Adipocyte (in vitro differentiated cells): ENCODE measurements at regions not wholly inside any gene's neighbourhood (a gene's known extent, or its start where the extent isn't known, plus 50 kb on each side); places are given as distances from the start of the nearest gene placed in this dataset.
A peak's percentile ranks its signal among the peaks of the same experiment; 100 is the strongest.

ENCODE experiments used
- DNase-seq: peaks from one replicate; pipeline ENCODE4 v3.0.0-alpha.2; 2015; ENCODE audit warnings: low read depth
- H3K27me3 ChIP-seq: replicated peaks from 2 replicates; pipeline ENCODE4 v1.7.0; 2013; ENCODE audit warnings: mild to moderate bottlenecking, low read length, moderate library complexity; ENCODE audit not compliant: control insufficient read depth, insufficient read depth
- H3K36me3 ChIP-seq: 2 replicates; pipeline ENCODE4 v1.7.0; 2013; ENCODE audit warnings: low read length, mild to moderate bottlenecking, moderate library complexity; ENCODE audit not compliant: control insufficient read depth, insufficient read depth, severe bottlenecking
- H3K4me1 ChIP-seq: 2 replicates; pipeline ENCODE4 v1.7.0; 2013; ENCODE audit warnings: mild to moderate bottlenecking, low read length, moderate library complexity; ENCODE audit not compliant: control insufficient read depth, insufficient read depth
- H3K4me3 ChIP-seq: 2 replicates; pipeline ENCODE4 v1.7.0; 2013; ENCODE audit warnings: mild to moderate bottlenecking, low read length, moderate library complexity
- H3K9ac ChIP-seq: 2 replicates; pipeline ENCODE4 v1.7.0; 2013; ENCODE audit warnings: mild to moderate bottlenecking, low read length, moderate library complexity
- H3K9me3 ChIP-seq: 2 replicates; pipeline ENCODE4 v1.7.0; 2013; ENCODE audit warnings: mild to moderate bottlenecking, low read length, moderate library complexity; ENCODE audit not compliant: control insufficient read depth

DNA sequence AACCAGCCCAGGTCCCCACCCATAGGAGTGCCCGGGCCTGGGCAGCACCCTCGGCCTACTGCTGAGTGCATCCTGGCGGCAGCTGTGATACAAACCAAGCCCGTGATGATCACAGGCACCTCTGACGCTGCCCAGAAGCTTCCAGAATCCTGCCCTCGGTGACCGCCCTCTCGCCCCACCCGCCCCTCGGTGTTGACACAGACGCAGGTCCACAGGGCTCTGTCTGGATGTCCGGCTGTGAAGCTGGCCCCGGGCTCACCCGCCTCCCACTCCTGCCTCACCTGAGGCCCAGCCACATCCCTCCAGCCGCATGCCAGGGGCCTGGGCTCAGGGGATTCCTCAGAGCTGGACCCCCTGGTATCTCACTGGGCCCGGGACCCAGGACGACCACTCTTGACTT is 191.0 kb downstream of the BRD1 start:
- peaks cover 27% of the 10 kb centered on the region for H3K27me3 ChIP-seq
- no peaks in the 10 kb centered on the region for H3K36me3 ChIP-seq
- H3K9ac ChIP-seq: no peak overlapping the region
- no peak for DNase-seq
- H3K9me3 ChIP-seq: no peaks in the 10 kb centered on the region
- no peaks in the 10 kb centered on the region for H3K4me1 ChIP-seq
- H3K4me3 ChIP-seq: no peak overlapping the region

DNA sequence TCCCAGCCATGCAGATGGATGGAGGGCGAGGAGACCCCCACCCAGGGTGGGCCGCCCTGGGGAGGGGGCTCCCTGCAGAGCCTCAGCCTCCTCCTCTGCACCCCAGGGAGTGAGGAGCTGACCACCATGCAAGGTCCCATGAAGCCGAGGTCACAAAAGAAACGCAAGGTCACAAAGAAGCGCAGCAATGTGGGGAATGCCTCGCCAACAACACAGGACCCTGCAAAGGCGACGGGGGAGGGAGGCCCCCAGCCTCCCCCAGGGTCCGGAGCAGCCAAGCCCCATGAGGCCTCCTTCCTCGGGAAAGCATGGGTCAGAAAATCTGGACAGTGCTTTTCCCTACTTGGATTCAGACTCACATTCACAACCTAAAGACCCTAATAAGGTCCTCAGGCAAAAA is 191.5 kb downstream of the BRD1 start:
- Histone ChIP-seq H3K4me3 (no peak overlapping the region), H3K9ac (no peak overlapping the region), H3K9me3 (no peaks in the 10 kb centered on the region), H3K36me3 (no peaks in the 10 kb centered on the region), H3K27me3 (peaks cover 31% of the 10 kb centered on the region), H3K4me1 (no peaks in the 10 kb centered on the region)
- DNase-seq: no peak

DNA sequence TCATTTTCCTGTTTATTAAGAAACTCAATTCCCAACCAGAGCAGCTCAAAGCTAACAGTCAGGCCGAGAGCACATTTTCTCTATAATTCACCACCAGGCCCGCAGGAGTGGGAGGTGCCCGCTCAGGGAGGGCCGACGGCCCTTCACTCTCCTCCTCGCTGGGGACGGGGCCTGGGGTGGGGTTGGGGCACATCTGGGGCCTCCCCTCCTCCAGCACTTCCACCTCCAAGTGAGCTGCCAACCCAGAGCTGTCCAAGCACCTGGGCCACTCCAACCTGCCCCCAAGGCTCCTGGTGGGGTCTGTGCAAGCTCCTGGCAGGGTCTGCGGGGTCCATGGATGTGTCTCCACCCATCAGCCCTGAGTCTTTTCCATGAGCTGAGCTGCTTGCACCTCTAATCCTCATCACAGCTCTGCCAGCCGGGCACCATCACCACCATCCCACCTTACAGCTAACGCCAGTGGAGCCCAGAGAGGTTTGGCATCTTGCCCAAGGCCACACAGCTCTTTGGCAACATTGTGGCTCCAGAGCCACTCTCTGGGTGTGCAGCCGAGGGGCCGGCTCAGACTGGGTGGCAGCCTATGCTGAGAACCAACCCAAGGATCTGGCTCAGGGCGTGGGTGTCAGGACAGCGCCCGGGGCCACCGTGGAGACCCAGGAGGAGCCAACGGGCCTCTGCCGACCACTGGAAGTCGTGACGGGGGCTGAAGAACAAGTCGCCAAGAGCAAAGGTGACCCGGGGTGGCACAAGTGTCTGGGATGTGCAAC is 193.5 kb downstream of the BRD1 start:
- Histone ChIP-seq H3K36me3 (no peaks in the 10 kb centered on the region), H3K9ac (no peak overlapping the region), H3K4me3 (no peak overlapping the region), H3K4me1 (no peaks in the 10 kb centered on the region), H3K27me3 (peaks cover 40% of the 10 kb centered on the region), H3K9me3 (no peaks in the 10 kb centered on the region)
- no peak for DNase-seq

DNA sequence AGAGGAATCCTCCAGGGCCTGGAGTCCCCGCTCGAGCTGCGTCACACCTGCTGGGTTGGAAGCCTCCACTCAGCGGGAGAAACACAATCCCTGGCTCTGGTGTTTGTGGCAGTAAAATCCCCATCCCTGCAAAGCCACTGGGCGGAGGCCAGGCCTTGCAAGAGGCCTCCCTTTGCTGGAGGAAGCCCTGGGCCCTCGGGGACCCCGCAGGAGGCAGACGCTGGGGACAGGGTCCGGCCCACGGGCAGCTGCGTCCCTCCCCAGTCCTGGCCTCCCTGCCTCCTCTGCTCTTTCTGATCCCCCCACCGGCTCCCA is 194.7 kb downstream of the BRD1 start:
- H3K9ac ChIP-seq: no peak overlapping the region
- no peak overlapping the region for H3K4me3 ChIP-seq
- no peaks in the 10 kb centered on the region for H3K9me3 ChIP-seq
- no peak for DNase-seq
- no peaks in the 10 kb centered on the region for H3K4me1 ChIP-seq
- H3K36me3 ChIP-seq: no peaks in the 10 kb centered on the region
- H3K27me3 ChIP-seq: peaks cover 40% of the 10 kb centered on the region

DNA sequence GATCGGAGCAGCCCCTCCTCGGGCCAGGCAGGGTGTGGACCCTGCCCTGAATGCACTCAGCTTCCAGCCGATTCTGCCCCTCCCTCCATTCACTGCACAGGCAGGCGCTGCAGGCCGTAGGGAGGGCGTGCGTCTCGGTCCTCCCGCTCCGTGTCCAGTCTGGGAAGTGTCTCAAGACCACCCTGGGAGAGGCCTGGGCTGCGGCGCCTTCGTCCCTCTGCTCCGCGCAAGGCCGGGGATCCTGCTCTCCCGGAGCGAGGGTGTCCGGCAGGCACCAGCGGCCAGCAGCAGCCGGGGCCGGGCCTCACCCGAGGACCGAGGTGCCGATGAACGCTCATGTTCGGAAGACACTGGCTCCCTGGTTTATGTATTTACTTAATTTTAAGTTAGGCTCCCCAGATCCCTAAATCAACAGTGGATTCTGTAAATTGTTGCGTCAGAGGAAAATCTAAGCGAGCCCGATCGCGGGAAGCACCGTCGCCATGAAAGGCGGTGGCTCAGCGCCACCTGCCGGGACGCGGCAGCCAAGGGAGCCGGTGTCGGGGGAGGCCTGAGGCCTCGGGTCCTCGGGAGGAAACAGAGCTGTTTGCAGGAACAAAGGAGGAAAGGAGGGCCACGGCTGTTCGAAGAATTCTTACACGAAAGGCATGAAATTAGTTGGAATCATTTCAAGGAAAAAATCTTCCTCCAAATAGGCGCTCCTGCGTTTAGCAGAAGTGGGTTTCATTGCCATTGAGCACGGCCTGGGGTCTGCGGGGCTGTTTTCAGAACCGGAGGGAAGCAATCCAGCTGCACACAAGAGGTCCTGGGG is 195.3 kb downstream of the BRD1 start:
- H3K9ac ChIP-seq: peak overlapping the region; percentile 30
- no peaks in the 10 kb centered on the region for H3K4me1 ChIP-seq
- H3K4me3 ChIP-seq: peak overlapping the region; percentile 14
- H3K27me3 ChIP-seq: peaks cover 42% of the 10 kb centered on the region
- no peaks in the 10 kb centered on the region for H3K9me3 ChIP-seq
- peak; percentile 52 for DNase-seq
- no peaks in the 10 kb centered on the region for H3K36me3 ChIP-seq

DNA sequence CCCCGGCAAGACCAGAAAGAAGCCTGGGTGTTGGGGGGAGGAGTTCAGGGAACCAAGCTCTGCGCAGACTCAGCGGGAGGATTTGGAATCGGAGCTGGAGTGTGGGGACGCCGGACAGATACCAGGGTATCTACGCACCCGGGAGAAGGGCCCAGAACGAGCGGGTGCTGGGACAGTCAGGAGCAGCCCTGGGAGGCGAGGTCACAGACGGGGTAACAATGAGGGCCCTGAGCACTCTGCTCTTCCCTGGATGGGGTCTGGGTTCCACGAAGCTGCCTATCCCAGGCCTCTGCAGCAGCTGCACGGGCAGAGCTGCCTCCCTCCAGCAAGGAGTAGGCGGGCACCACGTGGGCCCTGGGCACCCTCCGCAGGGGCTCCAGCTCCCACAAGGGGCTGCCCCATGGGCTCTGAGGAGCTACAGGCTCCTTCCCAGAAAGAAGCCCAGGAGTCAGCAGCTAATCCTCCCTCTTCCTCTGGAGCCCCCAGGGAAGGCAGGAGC is 197.2 kb downstream of the BRD1 start:
- Histone ChIP-seq H3K9me3 (no peaks in the 10 kb centered on the region), H3K9ac (no peak overlapping the region), H3K36me3 (no peaks in the 10 kb centered on the region), H3K4me3 (no peak overlapping the region), H3K4me1 (no peaks in the 10 kb centered on the region), H3K27me3 (peaks cover 42% of the 10 kb centered on the region)
- DNase-seq: no peak

DNA sequence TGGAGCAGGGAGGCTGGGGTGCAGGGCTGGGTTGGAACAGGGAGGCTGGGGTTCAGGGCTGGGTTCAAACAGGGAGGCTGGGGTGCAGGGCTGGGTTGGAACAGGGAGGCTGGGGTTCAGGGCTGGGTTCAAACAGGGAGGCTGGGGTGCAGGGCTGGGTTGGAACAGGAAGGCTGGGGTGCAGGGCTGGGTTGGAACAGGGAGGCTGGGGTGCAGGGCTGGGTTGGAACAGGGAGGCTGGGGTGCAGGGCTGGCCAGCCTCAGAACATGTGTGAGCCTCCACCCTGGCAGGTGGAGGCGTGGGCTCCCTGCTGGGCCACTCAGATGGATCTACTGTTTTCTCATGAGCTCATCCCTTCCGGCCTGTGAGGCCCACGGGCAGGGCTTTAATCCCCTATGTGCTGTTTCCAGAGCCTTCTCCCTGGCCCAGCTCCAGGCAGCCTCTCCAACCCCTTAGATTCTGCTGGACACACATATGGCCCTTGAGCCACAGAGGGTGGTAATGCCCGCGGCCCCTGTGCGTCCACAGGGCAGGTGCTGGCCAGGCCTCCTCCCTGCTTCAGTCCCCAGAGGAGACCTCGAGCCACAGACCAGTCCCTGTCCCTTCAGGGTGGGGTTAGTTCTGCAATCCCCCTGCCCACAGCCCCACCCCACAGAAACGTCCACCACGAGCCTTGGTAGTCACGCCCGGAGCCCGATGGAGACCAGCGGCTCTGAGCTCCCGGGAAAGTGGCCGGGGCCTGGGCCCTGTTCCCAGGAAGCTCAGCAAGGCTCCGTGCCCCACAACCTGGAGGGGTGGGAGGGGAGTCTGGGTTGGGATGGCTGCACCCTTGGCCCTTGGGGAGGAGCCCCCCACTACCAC is 197.9 kb downstream of the BRD1 start:
- Histone ChIP-seq H3K4me3 (no peak overlapping the region), H3K9me3 (no peaks in the 10 kb centered on the region), H3K9ac (no peak overlapping the region), H3K27me3 (peaks cover 36% of the 10 kb centered on the region), H3K4me1 (no peaks in the 10 kb centered on the region), H3K36me3 (no peaks in the 10 kb centered on the region)
- no peak for DNase-seq

DNA sequence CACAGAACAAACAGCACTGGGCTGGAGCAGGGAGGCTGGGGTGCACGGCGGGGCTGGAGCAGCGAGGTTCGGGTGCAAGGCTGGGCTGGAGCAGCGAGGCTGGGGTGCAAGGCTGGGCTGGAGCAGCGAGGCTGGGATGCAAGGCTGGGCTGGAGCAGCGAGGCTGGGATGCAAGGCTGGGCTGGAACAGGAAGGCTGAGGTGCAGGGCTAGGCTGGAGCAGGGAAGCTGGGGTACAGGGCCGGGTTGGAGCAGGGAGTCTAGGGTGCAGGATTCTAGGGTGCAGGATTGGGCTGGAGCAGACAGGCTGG is 198.5 kb downstream of the BRD1 start:
- Histone ChIP-seq H3K36me3 (no peaks in the 10 kb centered on the region), H3K4me3 (no peak overlapping the region), H3K27me3 (peaks cover 30% of the 10 kb centered on the region), H3K9me3 (no peaks in the 10 kb centered on the region), H3K4me1 (no peaks in the 10 kb centered on the region), H3K9ac (no peak overlapping the region)
- DNase-seq: no peak

DNA sequence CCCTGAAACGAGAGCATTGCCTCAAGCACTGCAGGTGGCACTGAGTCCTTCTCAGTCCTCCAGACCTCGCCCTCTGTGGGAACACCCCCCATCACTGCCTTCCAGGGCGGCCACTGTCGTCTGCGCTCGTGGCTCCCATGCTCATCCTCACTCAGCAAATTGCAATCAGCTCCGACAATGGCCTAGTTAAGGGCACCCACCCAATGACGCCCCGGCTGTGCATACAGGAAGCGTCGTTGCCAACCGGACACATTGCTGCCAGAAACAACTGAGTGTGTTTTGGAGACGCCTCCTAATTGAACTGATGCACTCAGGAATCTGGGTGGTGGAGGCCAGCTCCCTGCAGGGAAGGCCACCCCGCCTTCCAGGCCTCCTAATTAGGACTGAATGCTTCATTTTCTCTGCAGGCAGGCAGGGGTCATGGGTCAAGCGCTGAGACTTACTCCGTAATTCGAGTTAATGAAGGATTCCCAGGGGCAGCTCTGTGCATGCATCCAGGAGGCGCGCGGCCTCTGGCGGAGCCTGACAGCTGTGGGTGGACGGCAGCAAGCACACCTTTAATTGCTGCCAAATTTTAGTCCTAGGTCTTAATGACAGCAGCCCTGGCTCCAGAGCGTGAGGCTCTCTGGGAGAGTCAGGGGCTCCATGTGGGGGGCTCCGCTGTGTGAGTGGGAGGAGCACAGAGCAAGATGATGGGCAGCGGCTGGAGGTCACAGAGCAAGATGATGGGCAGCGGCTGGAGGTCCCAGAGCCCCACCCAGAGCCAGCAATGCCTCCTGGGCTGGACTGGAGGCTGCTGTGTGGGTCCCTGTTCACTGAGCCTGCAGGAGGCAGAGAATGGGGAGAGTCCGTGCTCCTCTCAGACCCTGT is 199.0 kb downstream of the BRD1 start:
- Histone ChIP-seq H3K27me3 (peaks cover 29% of the 10 kb centered on the region), H3K9ac (no peak overlapping the region), H3K4me3 (no peak overlapping the region), H3K4me1 (no peaks in the 10 kb centered on the region), H3K36me3 (no peaks in the 10 kb centered on the region), H3K9me3 (no peaks in the 10 kb centered on the region)
- no peak for DNase-seq

DNA sequence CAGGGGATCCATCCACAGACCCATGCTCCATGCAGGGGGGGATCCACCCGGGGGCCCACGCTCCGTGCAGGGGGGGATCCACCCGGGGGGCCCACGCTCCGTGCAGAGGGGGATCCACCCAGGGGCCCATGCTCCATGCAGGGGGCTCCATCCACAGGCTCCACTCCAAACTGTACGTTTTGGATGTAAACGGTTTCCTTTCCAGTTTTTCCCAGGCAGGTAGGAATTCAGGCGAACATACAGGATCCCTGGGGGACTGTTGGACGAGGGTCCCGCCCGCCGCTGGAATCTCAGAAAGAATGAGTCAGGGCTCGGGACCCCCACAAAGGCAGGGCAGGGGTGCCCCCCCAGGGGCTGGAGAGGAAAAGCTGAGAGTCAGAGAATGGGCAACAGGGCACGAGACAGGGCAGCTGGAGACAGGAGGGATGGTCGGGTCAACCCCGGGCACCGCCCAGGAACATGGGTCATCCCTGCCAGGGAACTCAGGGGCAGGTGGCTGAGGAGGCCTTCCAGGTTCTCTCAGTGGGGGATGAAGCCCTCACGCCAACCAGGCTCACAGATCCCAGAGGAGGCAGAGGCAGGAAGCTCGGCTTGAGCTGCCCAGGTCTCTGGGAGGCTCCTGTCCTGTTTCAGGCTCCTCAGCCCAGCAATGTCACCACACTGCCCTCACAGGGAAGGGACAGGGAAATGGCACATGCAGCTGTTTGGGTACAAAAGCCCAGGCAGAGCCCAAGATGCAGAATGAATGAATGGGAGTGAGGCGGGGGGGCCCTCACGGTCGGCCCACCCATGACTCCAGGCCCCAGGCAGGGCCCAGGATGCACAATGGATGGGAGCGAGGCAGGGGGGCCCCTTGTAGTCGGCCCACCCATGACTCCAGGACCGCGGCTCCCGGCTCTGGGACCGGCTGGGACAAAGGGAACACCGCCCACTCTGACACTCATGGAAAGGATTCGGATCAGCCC is 200.2 kb downstream of the BRD1 start:
- Histone ChIP-seq H3K4me3 (no peak overlapping the region), H3K4me1 (no peaks in the 10 kb centered on the region), H3K27me3 (peaks cover 22% of the 10 kb centered on the region), H3K9ac (no peak overlapping the region), H3K36me3 (no peaks in the 10 kb centered on the region), H3K9me3 (no peaks in the 10 kb centered on the region)
- no peak for DNase-seq
